Tibial artery (tissue), 4 donors: ENCODE measurements at regions not wholly inside any gene's neighbourhood (a gene's known extent, or its start where the extent isn't known, plus 50 kb on each side); places are given as distances from the start of the nearest gene placed in this dataset.

Experiments
- DNase-seq, 2 donors: peaks; one replicate each; pipeline ENCODE4 v3.0.0-alpha.2; 2019
- H3K27ac ChIP-seq, 2 donors: fragments of 200-600 bp; sonication (generic) in 1 of 2; 1 replicate in 1 of 2; 2 replicates in 1 of 2; pipeline ENCODE4 v1.5.1; 2018 to 2019; ENCODE audit warnings: mild to moderate bottlenecking in 1 of 2
- H3K27me3 ChIP-seq, 2 donors: fragments of 200-600 bp; sonication (generic) in 1 of 2; one replicate each; pipeline versions ENCODE4 v1.5.1 to v1.6.0; 2016 to 2019
- H3K36me3 ChIP-seq, 3 donors: fragments of 200-600 bp; sonication (generic) in 2 of 3; one replicate each; pipeline ENCODE4 v1.5.1; 2016 to 2019; ENCODE audit warnings: mild to moderate bottlenecking in 2 of 3
- H3K4me1 ChIP-seq, 4 donors: fragments of 200-600 bp; sonication (generic) in 2 of 4; 1 replicate in 3 of 4; 2 replicates in 1 of 4; pipeline ENCODE4 v1.5.1; 2016 to 2019
- H3K4me3 ChIP-seq, 2 donors: fragments of 200-600 bp; sonication (generic) in 1 of 2; 1 replicate in 1 of 2; 2 replicates in 1 of 2; pipeline ENCODE4 v1.5.1; 2018 to 2019; ENCODE audit warnings: mild to moderate bottlenecking in 2 of 2
- H3K9me3 ChIP-seq, 3 donors: fragments of 200-600 bp; sonication (generic) in 1 of 3; one replicate each; pipeline ENCODE4 v1.5.1; 2016 to 2019
- intact Hi-C: fragments of 100-400 bp; cut with DNase I; formaldehyde crosslinking; loops from one replicate; pipeline ENCODE4 v1.15.0; 2023; ENCODE audit warnings: low total_unique reads
- TF ChIP-seq, protein P1 (sequence below), 2 experiments: fragments of 200-600 bp in 1 of 2; fragments of 450-650 bp in 1 of 2; IDR thresholded peaks; one replicate each; pipeline ENCODE4 v1.5.1; 2017 to 2019; ENCODE audit warnings: antibody characterized with exemption in 2 of 2, mild to moderate bottlenecking in 1 of 2, moderate library complexity in 1 of 2

DNA sequence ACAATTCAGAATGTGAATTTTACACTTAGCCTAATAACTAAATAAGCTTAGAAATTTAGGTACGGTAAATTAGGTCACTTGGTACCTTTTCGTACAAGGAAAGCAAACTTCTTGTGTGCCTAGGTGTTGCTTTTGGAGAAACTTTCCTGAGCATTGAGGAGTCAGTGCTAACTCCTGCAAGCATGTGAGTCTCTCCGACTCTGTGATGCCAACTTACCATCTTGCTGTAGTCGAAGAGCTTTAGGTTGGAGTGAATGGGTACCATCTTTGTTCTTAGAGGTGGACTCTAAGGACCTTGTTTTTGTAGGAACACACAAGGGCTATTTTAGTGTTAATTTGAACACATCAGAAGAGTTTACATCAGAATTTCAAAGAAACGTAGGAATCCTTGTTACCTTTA, 688.9 kb downstream of the USP25 start:
- Histone ChIP-seq H3K4me1 (peaks cover 0 to 37% (median 6%) of the 10 kb centered on the region in 4 donors), H3K27ac (peak overlapping the region; percentile 57 to 78), H3K9me3 (no peaks in the 10 kb centered on the region), H3K27me3 (no peaks in the 10 kb centered on the region), H3K36me3 (no peaks in the 10 kb centered on the region), H3K4me3 (peak overlapping the region in 1 of 2 donors; percentile 49)
- intact Hi-C loops = no loop called here
- TF ChIP-seq, protein P1, sequence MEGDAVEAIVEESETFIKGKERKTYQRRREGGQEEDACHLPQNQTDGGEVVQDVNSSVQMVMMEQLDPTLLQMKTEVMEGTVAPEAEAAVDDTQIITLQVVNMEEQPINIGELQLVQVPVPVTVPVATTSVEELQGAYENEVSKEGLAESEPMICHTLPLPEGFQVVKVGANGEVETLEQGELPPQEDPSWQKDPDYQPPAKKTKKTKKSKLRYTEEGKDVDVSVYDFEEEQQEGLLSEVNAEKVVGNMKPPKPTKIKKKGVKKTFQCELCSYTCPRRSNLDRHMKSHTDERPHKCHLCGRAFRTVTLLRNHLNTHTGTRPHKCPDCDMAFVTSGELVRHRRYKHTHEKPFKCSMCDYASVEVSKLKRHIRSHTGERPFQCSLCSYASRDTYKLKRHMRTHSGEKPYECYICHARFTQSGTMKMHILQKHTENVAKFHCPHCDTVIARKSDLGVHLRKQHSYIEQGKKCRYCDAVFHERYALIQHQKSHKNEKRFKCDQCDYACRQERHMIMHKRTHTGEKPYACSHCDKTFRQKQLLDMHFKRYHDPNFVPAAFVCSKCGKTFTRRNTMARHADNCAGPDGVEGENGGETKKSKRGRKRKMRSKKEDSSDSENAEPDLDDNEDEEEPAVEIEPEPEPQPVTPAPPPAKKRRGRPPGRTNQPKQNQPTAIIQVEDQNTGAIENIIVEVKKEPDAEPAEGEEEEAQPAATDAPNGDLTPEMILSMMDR (IDR thresholded peaks at IDR 0.05) = no peak
- DNase-seq = no peak

GRCh38 chr21:16419188-16419921, 689.6 kb downstream of the USP25 start:
- DNase-seq = peak; percentile 77 to 87
- Histone ChIP-seq H3K27ac (peak overlapping the region; percentile 57 to 78), H3K27me3 (no peaks in the 10 kb centered on the region), H3K9me3 (no peaks in the 10 kb centered on the region), H3K4me1 (peaks cover 0 to 43% (median 6%) of the 10 kb centered on the region in 4 donors), H3K4me3 (peak overlapping the region; percentile 46 to 49), H3K36me3 (no peaks in the 10 kb centered on the region)
- intact Hi-C loops = no loop called here
- TF ChIP-seq, protein P1 (IDR thresholded peaks at IDR 0.05) = no peak

DNA sequence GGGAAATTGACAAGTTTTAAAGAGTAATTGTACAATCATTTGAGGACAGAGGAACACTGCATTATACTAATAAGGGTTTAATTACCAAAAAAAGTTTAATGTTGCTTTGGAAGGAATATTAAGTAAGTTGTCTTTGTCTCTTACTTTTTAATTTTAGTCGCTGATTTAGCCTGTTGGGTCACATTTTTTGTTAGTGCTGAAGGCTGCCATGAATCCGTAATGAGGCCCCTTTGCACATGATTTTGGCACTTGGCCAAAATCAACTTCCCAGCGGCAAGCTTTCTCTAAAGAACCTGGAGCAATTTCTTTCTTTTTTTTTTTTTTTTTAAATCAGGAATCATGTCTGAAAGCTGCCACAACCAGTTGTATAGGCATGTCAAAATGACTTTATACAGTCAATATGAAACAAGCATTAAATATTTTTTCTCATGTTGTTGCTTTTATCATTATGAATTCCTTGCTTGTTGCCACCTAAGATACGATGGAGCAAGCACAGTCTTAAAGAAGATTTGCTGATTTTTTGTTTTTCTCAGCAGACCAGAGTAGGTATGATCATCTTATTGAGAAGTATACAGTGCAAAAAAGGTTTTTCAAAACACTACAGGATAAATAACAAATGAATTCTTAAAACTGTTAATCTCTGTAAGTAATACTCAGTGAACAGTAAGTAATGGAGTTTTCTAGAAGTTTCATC, 690.4 kb downstream of the USP25 start:
- Histone ChIP-seq H3K9me3 (no peaks in the 10 kb centered on the region), H3K27me3 (no peaks in the 10 kb centered on the region), H3K27ac (peak overlapping the region; percentile 57 to 78), H3K4me1 (peaks cover 0 to 50% (median 11%) of the 10 kb centered on the region in 4 donors), H3K4me3 (peak overlapping the region; percentile 46 to 49), H3K36me3 (no peaks in the 10 kb centered on the region)
- TF ChIP-seq, protein P1 (IDR thresholded peaks at IDR 0.05) = no peak
- intact Hi-C loops = no loop called here
- peak; percentile 67 to 71 for DNase-seq

DNA sequence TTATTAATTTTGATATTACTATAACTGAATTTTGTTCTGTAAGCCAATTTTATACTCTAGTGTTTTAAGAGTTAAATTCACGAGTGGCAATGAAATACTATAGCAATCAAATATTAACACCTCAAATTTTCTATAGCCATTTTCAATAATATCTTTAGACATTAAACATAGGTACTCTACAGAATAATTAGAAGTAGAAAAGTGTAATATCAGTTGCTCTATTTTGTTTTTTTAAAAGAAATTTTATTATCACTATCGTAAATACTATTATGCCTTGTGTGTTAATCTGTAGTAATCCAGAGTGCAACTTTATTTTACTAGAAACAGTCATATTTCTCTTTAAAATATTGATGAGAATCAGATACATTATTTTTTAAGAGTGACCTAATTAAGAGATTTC, 691.2 kb downstream of the USP25 start:
- Histone ChIP-seq H3K4me3 (peak overlapping the region; percentile 46 to 49), H3K4me1 (peaks cover 0 to 58% (median 13%) of the 10 kb centered on the region in 4 donors), H3K36me3 (no peaks in the 10 kb centered on the region), H3K27ac (peak overlapping the region; percentile 57 to 78), H3K9me3 (no peaks in the 10 kb centered on the region), H3K27me3 (no peaks in the 10 kb centered on the region)
- TF ChIP-seq, protein P1 (IDR thresholded peaks at IDR 0.05) = no peak
- no peak for DNase-seq
- intact Hi-C loops = no loop called here

GRCh38 chr21:16421965-16422364, 692.2 kb downstream of the USP25 start:
- peaks cover 0 to 58% (median 14%) of the 10 kb centered on the region in 4 donors for H3K4me1 ChIP-seq
- TF ChIP-seq, protein P1 (IDR thresholded peaks at IDR 0.05) = no peak
- intact Hi-C loops = no loop called here
- no peak for DNase-seq
- H3K27me3 ChIP-seq = no peaks in the 10 kb centered on the region
- no peak overlapping the region for H3K4me3 ChIP-seq
- peak overlapping the region; percentile 57 to 78 for H3K27ac ChIP-seq
- no peaks in the 10 kb centered on the region for H3K9me3 ChIP-seq
- no peaks in the 10 kb centered on the region for H3K36me3 ChIP-seq
